DND-41 (cell line): ENCODE measurements at regions not wholly inside any gene's neighbourhood (a gene's known extent, or its start where the extent isn't known, plus 50 kb on each side); places are given as distances from the start of the nearest gene placed in this dataset.

Experiments
- ATAC-seq: fragments of 200-7000 bp; cut with Tn5 transposase; 3 replicates; pipeline ENCODE4 v1.9.1; 2021; ENCODE audit warnings: low read depth; ENCODE audit not compliant: insufficient read depth
- DNase-seq: peaks from one replicate; pipeline ENCODE4 v3.0.0-alpha.2; 2020
- H2AFZ ChIP-seq: 2 replicates; pipeline ENCODE4 v1.6.0; 2012; ENCODE audit warnings: low read depth, low read length
- H3K27ac ChIP-seq: 2 replicates; pipeline ENCODE4 v1.5.1; 2012; ENCODE audit warnings: low read length, inconsistent platforms
- H3K27me3 ChIP-seq: fragments of 200-600 bp; sonication (generic); 2 replicates; pipeline ENCODE4 v1.6.0; 2012; ENCODE audit warnings: low read length, mild to moderate bottlenecking, inconsistent platforms; ENCODE audit not compliant: insufficient read depth, poor library complexity
- H3K36me3 ChIP-seq: 2 replicates; pipeline ENCODE4 v1.5.1; 2012; ENCODE audit warnings: low read length, inconsistent platforms; ENCODE audit not compliant: insufficient read depth
- H3K4me1 ChIP-seq: 2 replicates; pipeline ENCODE4 v1.5.1; 2012; ENCODE audit warnings: mild to moderate bottlenecking, low read length; ENCODE audit not compliant: insufficient read depth
- H3K4me2 ChIP-seq: 2 replicates; pipeline ENCODE4 v1.6.0; 2012; ENCODE audit warnings: mild to moderate bottlenecking, moderate library complexity, low read length, inconsistent platforms; ENCODE audit not compliant: insufficient read depth
- H3K4me3 ChIP-seq, 2 experiments: fragments of 200-600 bp in 1 of 2; shearing (Covaris generic) in 1 of 2; 2 replicates each; pipeline ENCODE4 v1.5.1; 2012 to 2016; ENCODE audit warnings: inconsistent platforms in 2 of 2, low read length in 2 of 2, mild to moderate bottlenecking in 2 of 2, low read depth in 1 of 2, moderate library complexity in 1 of 2
- H3K79me2 ChIP-seq: 2 replicates; pipeline ENCODE4 v1.6.0; 2012; ENCODE audit warnings: low read length, inconsistent platforms; ENCODE audit not compliant: insufficient read depth
- H3K9ac ChIP-seq: 2 replicates; pipeline ENCODE4 v1.6.0; 2012; ENCODE audit warnings: low read depth, mild to moderate bottlenecking, inconsistent platforms, low read length, moderate library complexity
- H3K9me3 ChIP-seq: 2 replicates; pipeline ENCODE4 v1.5.1; 2012; ENCODE audit warnings: low read length, moderate library complexity, mild to moderate bottlenecking, inconsistent platforms; ENCODE audit not compliant: insufficient read depth, severe bottlenecking
- H4K20me1 ChIP-seq: 2 replicates; pipeline ENCODE4 v1.6.0; 2012; ENCODE audit warnings: low read length; ENCODE audit not compliant: insufficient read depth
- EZH2 ChIP-seq: IDR thresholded peaks from 3 replicates; pipeline ENCODE4 v1.6.1; 2012; ENCODE audit warnings: borderline replicate concordance, low read depth, mild to moderate bottlenecking, moderate library complexity, low read length, inconsistent platforms; ENCODE audit not compliant: severe bottlenecking
- TF ChIP-seq, protein P1 (sequence below): IDR thresholded peaks from 2 replicates; pipeline ENCODE4 v1.5.1; 2012; ENCODE audit warnings: borderline replicate concordance, low read length, moderate library complexity, mild to moderate bottlenecking; ENCODE audit not compliant: poor library complexity, severe bottlenecking; ENCODE audit errors: extremely low read depth

DNA sequence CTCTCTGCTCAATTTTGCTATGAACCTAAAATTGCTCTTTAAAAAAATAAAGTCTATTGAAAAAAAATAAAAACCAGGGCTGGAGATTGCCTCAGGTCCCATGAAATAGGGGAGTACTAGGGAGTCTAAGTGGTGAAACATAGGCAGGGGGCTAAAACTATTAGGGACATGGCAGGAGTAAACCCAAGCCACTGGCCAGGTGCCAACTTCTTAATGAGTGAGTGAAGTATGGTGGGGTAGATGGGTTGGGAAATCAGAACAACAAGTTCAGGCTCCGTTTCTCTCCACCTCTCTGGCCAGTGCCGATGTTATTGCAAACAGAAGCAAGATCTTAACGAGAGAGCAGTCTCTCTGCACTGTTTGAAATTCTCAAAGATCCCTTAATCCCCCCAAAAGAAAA, 322.4 kb upstream of the CDH5 start:
- Histone ChIP-seq H3K4me1 (no peaks in the 10 kb centered on the region), H3K4me3 (no peak overlapping the region), H3K9me3 (no peaks in the 10 kb centered on the region), H2AFZ (no peak overlapping the region), H3K27me3 (no peaks in the 10 kb centered on the region), H3K27ac (no peak overlapping the region), H3K9ac (no peak overlapping the region), H3K79me2 (no peaks in the 10 kb centered on the region), H3K4me2 (no peak overlapping the region), H3K36me3 (no peaks in the 10 kb centered on the region), H4K20me1 (no peaks in the 10 kb centered on the region)
- TF ChIP-seq, protein P1, sequence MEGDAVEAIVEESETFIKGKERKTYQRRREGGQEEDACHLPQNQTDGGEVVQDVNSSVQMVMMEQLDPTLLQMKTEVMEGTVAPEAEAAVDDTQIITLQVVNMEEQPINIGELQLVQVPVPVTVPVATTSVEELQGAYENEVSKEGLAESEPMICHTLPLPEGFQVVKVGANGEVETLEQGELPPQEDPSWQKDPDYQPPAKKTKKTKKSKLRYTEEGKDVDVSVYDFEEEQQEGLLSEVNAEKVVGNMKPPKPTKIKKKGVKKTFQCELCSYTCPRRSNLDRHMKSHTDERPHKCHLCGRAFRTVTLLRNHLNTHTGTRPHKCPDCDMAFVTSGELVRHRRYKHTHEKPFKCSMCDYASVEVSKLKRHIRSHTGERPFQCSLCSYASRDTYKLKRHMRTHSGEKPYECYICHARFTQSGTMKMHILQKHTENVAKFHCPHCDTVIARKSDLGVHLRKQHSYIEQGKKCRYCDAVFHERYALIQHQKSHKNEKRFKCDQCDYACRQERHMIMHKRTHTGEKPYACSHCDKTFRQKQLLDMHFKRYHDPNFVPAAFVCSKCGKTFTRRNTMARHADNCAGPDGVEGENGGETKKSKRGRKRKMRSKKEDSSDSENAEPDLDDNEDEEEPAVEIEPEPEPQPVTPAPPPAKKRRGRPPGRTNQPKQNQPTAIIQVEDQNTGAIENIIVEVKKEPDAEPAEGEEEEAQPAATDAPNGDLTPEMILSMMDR: no peak
- no peak for TF ChIP-seq EZH2
- DNase-seq: no peak
- ATAC-seq: no peak

DNA sequence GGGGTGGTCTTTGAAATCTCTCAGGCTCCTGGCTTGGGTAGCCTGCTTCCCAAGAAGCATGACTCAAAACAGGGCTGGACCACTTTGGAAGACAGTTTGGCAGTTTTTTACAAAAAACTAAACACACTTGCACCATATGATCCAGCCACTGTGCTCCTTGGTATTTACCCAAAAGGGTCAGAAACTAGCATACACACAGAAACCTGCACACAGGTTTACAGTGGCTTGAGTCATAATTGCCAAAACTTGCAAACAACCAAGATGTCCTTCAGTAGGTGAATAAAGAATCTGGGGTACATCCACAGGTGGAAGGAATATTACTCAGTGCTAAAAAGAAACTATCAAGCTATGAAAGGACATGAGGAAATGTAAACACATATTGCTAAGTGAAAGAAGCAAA, 323.2 kb upstream of the CDH5 start:
- TF ChIP-seq, protein P1: no peak
- no peak for TF ChIP-seq EZH2
- Histone ChIP-seq H4K20me1 (no peaks in the 10 kb centered on the region), H3K9ac (no peak overlapping the region), H2AFZ (no peak overlapping the region), H3K4me2 (no peak overlapping the region), H3K27ac (no peak overlapping the region), H3K36me3 (no peaks in the 10 kb centered on the region), H3K9me3 (no peaks in the 10 kb centered on the region), H3K4me1 (no peaks in the 10 kb centered on the region), H3K4me3 (no peak overlapping the region), H3K79me2 (no peaks in the 10 kb centered on the region), H3K27me3 (no peaks in the 10 kb centered on the region)
- DNase-seq (no peak), ATAC-seq (no peak)

- DNase-seq (no peak), ATAC-seq (no peak)
- H3K79me2 ChIP-seq: no peaks in the 10 kb centered on the region
- H3K4me1 ChIP-seq: no peaks in the 10 kb centered on the region
- H3K9ac ChIP-seq: no peak overlapping the region
- H3K4me2 ChIP-seq: no peak overlapping the region
- H3K27ac ChIP-seq: no peak overlapping the region
- no peak overlapping the region for H3K4me3 ChIP-seq
- no peaks in the 10 kb centered on the region for H3K27me3 ChIP-seq
- H3K36me3 ChIP-seq: no peaks in the 10 kb centered on the region
- no peak for TF ChIP-seq EZH2
- TF ChIP-seq, protein P1: no peak
- no peak overlapping the region for H2AFZ ChIP-seq
- no peaks in the 10 kb centered on the region for H4K20me1 ChIP-seq
- H3K9me3 ChIP-seq: no peaks in the 10 kb centered on the region
Observed at GRCh38 chr16:66042341-66042740, 324.1 kb upstream of the CDH5 start.

GRCh38 chr16:66041907-66042306, 324.6 kb upstream of the CDH5 start:
- H4K20me1 ChIP-seq: no peaks in the 10 kb centered on the region

More at GRCh38 chr16:66041907-66042306, 324.6 kb upstream of the CDH5 start:
- H3K36me3 ChIP-seq: no peaks in the 10 kb centered on the region
- DNase-seq: no peak
- no peak overlapping the region for H3K9ac ChIP-seq
- H2AFZ ChIP-seq: no peak overlapping the region
- no peak overlapping the region for H3K4me3 ChIP-seq
- no peak for ATAC-seq
- no peaks in the 10 kb centered on the region for H3K27me3 ChIP-seq
- TF ChIP-seq, protein P1: no peak
- no peak for TF ChIP-seq EZH2
- no peaks in the 10 kb centered on the region for H3K79me2 ChIP-seq
- H3K27ac ChIP-seq: no peak overlapping the region
- H3K9me3 ChIP-seq: no peaks in the 10 kb centered on the region
- H3K4me1 ChIP-seq: no peaks in the 10 kb centered on the region
- no peak overlapping the region for H3K4me2 ChIP-seq
